GM19455 (cell line): ENCODE measurements at regions not wholly inside any gene's neighbourhood (a gene's known extent, or its start where the extent isn't known, plus 50 kb on each side); places are given as distances from the start of the nearest gene placed in this dataset.

ENCODE experiments used
- ATAC-seq: cut with Tn5 transposase; IDR thresholded peaks from one replicate; pipeline ENCODE4 v1.9.1; 2021; ENCODE audit not compliant: unreplicated experiment

GRCh38 chr10:36126076-36126475 lies 484.0 kb upstream of the FZD8 start:
- ATAC-seq: no peak

- ATAC-seq: no peak
These were observed 477.4 kb upstream of the FZD8 start for GRCh38 chr10:36119455-36119854.

GRCh38 chr10:36118314-36118713 lies 476.2 kb upstream of the FZD8 start:
- ATAC-seq: no peak

- no peak for ATAC-seq
These were observed 475.8 kb upstream of the FZD8 start for GRCh38 chr10:36117890-36118289.

- no peak for ATAC-seq
These were observed 475.1 kb upstream of the FZD8 start for GRCh38 chr10:36117231-36117630.

GRCh38 chr10:36116731-36117130 lies 474.6 kb upstream of the FZD8 start:
- ATAC-seq: no peak

- no peak for ATAC-seq
These were observed 473.9 kb upstream of the FZD8 start for GRCh38 chr10:36116040-36116439.

- ATAC-seq: no peak
These were observed 473.3 kb upstream of the FZD8 start for GRCh38 chr10:36115364-36115763.

GRCh38 chr10:36114913-36115312 lies 472.8 kb upstream of the FZD8 start:
- no peak for ATAC-seq

GRCh38 chr10:36114141-36114540 lies 472.0 kb upstream of the FZD8 start:
- ATAC-seq: no peak

- ATAC-seq: no peak
These were observed 469.6 kb upstream of the FZD8 start for GRCh38 chr10:36111676-36112075.

- ATAC-seq: no peak
These were observed 468.0 kb upstream of the FZD8 start for GRCh38 chr10:36110097-36110496.

GRCh38 chr10:36109399-36110023 lies 467.4 kb upstream of the FZD8 start:
- no peak for ATAC-seq

- ATAC-seq: no peak
These were observed 455.6 kb upstream of the FZD8 start for GRCh38 chr10:36097696-36098095.

GRCh38 chr10:36096576-36096975 lies 454.5 kb upstream of the FZD8 start:
- ATAC-seq: no peak

GRCh38 chr10:36094096-36094495 lies 452.0 kb upstream of the FZD8 start:
- no peak for ATAC-seq

- no peak for ATAC-seq
These were observed 450.0 kb upstream of the FZD8 start for GRCh38 chr10:36092116-36092515.

- no peak for ATAC-seq
These were observed 448.9 kb upstream of the FZD8 start for GRCh38 chr10:36091007-36091406.

GRCh38 chr10:36089790-36090440 lies 447.8 kb upstream of the FZD8 start:
- no peak for ATAC-seq

- no peak for ATAC-seq
These were observed 445.2 kb upstream of the FZD8 start for GRCh38 chr10:36087006-36088005.

- ATAC-seq: no peak
These were observed 433.1 kb upstream of the FZD8 start for GRCh38 chr10:36075196-36075595.
